ENCODE measurements at regions not wholly inside any gene's neighbourhood (a gene's known extent, or its start where the extent isn't known, plus 50 kb on each side); places are given as distances from the start of the nearest gene placed in this dataset.
"Not testable (repeated sequence)": the region's sequence is repeated elsewhere in the genome, so short reads cannot be mapped to it uniquely, and the experiment has no call there.

DNA sequence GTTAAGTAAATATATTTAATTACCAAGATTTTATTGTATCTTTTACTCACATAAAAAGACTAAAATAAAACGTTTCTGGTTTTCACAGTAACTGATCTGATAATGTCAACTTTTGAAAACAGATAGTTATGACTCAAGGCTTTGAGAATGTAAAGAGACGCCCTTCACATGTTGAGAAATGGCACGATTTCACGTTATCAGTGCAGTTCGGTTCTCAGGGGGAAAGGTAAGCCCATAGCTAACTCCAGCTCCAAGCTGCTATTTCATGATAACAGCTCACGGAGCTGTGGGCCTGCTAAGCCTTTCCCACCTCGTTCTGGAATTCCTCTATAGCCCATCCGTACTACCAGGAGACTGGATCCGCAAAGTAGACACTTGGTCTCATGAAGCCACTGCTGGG is 70.2 kb upstream of the BDP1 start:
- TF ChIP-seq, protein P1, sequence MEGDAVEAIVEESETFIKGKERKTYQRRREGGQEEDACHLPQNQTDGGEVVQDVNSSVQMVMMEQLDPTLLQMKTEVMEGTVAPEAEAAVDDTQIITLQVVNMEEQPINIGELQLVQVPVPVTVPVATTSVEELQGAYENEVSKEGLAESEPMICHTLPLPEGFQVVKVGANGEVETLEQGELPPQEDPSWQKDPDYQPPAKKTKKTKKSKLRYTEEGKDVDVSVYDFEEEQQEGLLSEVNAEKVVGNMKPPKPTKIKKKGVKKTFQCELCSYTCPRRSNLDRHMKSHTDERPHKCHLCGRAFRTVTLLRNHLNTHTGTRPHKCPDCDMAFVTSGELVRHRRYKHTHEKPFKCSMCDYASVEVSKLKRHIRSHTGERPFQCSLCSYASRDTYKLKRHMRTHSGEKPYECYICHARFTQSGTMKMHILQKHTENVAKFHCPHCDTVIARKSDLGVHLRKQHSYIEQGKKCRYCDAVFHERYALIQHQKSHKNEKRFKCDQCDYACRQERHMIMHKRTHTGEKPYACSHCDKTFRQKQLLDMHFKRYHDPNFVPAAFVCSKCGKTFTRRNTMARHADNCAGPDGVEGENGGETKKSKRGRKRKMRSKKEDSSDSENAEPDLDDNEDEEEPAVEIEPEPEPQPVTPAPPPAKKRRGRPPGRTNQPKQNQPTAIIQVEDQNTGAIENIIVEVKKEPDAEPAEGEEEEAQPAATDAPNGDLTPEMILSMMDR (IDR thresholded peaks at IDR 0.05), result not testable (repeated sequence)
- not testable (repeated sequence) for TF ChIP-seq POLR2A (IDR thresholded peaks at IDR 0.05)

Measured in adrenal gland (tissue), 5 donors.